Fibroblast of pulmonary artery (primary cell): ENCODE measurements at regions not wholly inside any gene's neighbourhood (a gene's known extent, or its start where the extent isn't known, plus 50 kb on each side); places are given as distances from the start of the nearest gene placed in this dataset.
A peak's percentile ranks its signal among the peaks of the same experiment; 100 is the strongest.

ENCODE experiments used
- DNase-seq: peaks from one replicate; pipeline ENCODE4 v3.0.0-alpha.2; 2010; ENCODE audit warnings: low read depth
- H3K4me3 ChIP-seq: replicated peaks from 2 replicates; pipeline ENCODE4 v1.5.1; 2011; ENCODE audit warnings: low read depth, mild to moderate bottlenecking, control low read depth, low read length, moderate library complexity
- TF ChIP-seq, protein P1 (sequence below): IDR thresholded peaks from 2 replicates; pipeline ENCODE4 v1.5.1; 2011; ENCODE audit warnings: mild to moderate bottlenecking, control low read depth, low read length, inconsistent platforms; ENCODE audit errors: missing control alignments

DNA sequence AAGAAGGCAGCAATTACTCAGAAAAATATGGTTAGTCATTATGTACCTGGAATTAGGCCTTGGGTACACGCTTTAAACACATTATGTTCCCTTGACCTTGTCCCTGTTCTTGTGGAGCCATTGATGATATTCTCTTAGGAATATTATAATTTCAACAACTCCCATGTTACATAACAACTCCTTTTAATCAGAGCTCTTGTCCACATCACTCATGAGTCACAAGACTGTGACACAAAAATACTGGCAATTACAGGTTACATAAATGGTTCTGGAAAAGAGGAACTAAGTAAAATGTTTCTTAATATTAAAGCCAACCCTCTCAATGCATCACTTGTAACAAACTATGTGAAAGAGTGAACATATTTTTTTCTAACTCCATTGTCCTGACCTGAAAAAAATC is 143.8 kb upstream of the PCLO start:
- H3K4me3 ChIP-seq, result no peak overlapping the region
- no peak for DNase-seq
- TF ChIP-seq, protein P1, sequence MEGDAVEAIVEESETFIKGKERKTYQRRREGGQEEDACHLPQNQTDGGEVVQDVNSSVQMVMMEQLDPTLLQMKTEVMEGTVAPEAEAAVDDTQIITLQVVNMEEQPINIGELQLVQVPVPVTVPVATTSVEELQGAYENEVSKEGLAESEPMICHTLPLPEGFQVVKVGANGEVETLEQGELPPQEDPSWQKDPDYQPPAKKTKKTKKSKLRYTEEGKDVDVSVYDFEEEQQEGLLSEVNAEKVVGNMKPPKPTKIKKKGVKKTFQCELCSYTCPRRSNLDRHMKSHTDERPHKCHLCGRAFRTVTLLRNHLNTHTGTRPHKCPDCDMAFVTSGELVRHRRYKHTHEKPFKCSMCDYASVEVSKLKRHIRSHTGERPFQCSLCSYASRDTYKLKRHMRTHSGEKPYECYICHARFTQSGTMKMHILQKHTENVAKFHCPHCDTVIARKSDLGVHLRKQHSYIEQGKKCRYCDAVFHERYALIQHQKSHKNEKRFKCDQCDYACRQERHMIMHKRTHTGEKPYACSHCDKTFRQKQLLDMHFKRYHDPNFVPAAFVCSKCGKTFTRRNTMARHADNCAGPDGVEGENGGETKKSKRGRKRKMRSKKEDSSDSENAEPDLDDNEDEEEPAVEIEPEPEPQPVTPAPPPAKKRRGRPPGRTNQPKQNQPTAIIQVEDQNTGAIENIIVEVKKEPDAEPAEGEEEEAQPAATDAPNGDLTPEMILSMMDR, result no peak

DNA sequence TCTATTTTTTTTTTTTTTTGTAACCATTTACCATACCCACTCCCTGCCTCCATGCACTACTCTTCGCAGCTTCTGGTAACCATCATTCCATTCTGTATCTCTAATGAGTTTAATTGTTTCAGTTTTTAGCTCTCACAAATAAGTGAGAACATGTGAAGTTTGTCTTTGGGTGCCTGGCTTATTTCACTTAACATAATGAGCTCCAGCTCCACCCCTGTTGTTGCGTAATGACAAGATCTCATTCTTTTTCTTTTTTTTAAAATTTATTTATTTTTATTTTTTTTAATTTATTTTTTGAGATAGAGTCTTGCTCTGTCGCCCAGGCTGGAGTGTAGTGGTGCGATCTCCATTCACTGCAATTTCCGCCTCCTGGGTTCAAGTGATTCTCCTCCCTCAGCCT is 142.3 kb upstream of the PCLO start:
- H3K4me3 ChIP-seq, result no peak overlapping the region
- DNase-seq, result no peak
- TF ChIP-seq, protein P1, result no peak

DNA sequence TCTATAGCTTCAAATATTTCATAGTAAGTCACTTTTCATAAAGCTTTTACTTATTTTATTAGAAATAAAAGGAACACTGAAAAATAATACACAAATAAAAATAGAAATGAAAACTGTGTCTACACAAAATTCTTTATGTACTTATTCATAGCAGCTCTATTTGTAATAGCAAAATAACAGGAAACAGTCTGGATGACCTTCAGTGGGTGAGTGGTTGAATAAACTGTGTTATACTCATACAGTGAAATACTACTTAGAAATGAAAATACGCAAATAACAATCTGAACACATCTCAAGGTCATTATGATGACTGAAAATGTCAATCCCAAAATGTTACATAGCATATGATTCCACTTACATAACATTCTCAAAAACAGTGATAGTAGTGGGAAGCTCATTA is 138.7 kb upstream of the PCLO start:
- peak; percentile 67 for DNase-seq
- TF ChIP-seq, protein P1, result no peak
- H3K4me3 ChIP-seq, result no peak overlapping the region

DNA sequence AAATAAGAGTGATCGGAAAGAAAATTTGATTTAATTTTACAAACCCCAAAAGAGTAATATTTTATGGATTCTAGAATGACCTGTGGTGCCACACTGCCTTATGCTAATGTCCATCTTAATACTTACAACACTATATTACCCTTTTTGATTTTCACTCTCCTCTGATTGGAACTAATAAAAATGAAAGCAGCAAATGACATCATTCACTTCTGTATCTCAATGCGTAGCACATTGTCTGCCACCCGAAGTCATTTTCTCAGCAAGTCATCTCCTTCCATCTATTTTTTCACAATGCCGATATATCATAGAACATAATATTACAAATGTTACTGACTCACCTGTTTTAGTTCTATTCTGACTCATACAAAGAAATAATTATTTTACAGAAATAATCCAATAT is 127.5 kb upstream of the PCLO start:
- no peak for DNase-seq
- no peak overlapping the region for H3K4me3 ChIP-seq
- TF ChIP-seq, protein P1, result no peak

DNA sequence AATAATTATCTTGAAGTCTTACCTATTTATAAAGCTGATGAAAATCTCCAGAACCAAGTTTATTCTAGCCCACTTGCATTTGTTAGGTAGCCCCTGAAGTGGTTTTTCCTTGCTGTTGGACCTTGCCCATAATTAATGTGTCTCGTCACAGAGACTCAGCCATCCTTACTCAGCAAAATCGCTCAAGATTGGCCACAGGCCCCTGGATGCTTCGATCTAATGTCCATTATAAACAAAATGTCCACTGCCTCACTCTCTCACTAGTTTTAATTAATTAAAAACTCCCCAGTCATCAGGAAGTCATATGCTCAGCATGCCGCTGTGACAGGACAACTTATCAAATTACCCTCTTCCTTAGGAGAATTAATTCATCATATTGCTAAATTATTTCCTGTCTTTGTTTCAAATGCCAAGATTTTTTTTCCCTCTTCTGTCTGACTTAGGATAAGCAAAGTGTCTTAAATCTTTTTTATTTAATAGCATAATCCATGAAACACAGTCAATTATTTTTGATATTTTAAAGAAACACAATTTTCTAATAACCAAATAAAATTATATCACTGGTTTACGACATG is 126.8 kb upstream of the PCLO start:
- TF ChIP-seq, protein P1, result no peak
- peak; percentile 7 for DNase-seq
- no peak overlapping the region for H3K4me3 ChIP-seq

DNA sequence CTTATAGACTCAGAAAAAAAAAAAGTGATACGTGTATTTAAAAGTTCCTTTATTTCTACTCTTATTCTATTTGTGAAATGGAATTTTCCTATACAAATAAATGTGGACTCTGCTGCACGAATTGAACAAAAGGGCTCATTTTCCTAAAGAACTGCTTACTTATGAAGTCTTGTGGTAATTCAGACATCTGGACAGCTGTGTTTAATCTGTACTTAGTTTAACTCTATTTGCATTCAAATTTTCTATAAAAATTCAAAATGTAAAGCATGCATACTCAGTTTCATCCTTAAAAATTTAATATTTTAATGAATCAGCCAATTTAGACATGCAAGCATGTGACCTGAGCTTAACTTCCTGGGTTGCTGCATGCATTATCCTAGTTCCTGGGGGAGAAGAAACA is 118.0 kb upstream of the PCLO start:
- no peak for DNase-seq
- TF ChIP-seq, protein P1, result no peak

DNA sequence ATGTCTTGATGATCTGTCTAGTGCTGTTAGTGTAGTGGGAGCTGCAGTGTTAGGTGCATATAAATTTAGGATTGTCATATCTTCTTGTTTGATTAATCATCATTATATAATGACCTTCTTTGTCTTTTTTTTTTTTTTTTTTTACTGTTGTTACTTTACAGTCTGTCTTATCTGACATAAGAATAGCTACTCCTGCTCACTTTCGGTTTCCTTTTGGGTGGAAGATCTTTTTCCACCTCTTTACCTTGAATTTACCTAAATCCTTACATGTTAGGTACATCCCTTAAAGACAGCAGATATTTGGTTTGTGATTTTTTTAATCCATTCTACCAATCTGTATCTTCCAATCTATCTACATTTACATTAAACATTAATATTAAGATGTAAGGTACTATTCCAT is 113.6 kb upstream of the PCLO start:
- TF ChIP-seq, protein P1, result no peak
- DNase-seq, result no peak
- no peak overlapping the region for H3K4me3 ChIP-seq

More for the DNA sequence above, 118.0 kb upstream of the PCLO start:
- no peak overlapping the region for H3K4me3 ChIP-seq
